HCT116 (cell line): ENCODE measurements at regions not wholly inside any gene's neighbourhood (a gene's known extent, or its start where the extent isn't known, plus 50 kb on each side); places are given as distances from the start of the nearest gene placed in this dataset.

Experiments used
- ATAC-seq: fragments of 200-7000 bp; cut with Tn5 transposase; 2 replicates; pipeline ENCODE4 v1.9.1; 2020; ENCODE audit warnings: mild to moderate bottlenecking, moderate library complexity
- BruUV-seq: library from RNA; stranded (reverse); fragments of 400-500 nt; replicated peaks from 2 replicates; lab custom pipeline; 2021; lab: Mats Ljungman, UMichigan
- CTCF ChIA-PET: fragments of 300-600 bp; sonication (Branson Sonifier 250); formaldehyde crosslinking; loops from one replicate; lab custom pipeline; 2021; ENCODE audit warnings: antibody characterized with exemption; lab: Charles Lee
- POLR2A ChIA-PET: fragments of 300-600, 350-600 bp; sonication (Branson Sonifier 250); formaldehyde crosslinking; loops from one replicate; lab custom pipeline; 2021; ENCODE audit warnings: antibody characterized with exemption; lab: Charles Lee
- RAD21 ChIA-PET, 2 experiments: fragments of 300-600 bp; sonication (Branson Sonifier 250); formaldehyde crosslinking; loops; one replicate each; lab custom pipeline; 2023; ENCODE audit warnings: low total read pairs in 2 of 2; ENCODE audit not compliant: uncharacterized antibody in 2 of 2, unreplicated experiment in 2 of 2, low non-redundant PET in 1 of 2; lab: Charles Lee
- DNase-seq: peaks from one replicate; pipeline ENCODE4 v3.0.0-alpha.2; 2010; ENCODE audit warnings: low read depth, low spot score
- H2AFZ ChIP-seq: fragments of 200-600 bp; shearing (Covaris generic), sonication (generic); 2 replicates; pipeline ENCODE4 v1.6.1; 2017; ENCODE audit warnings: low read depth, mixed run types, mixed read lengths, antibody characterized with exemption, low read length; ENCODE audit not compliant: poor library complexity, severe bottlenecking
- H3K27ac ChIP-seq: 2 replicates; pipeline ENCODE4 v1.5.1; 2012; ENCODE audit warnings: low read depth, low read length
- H3K27me3 ChIP-seq: fragments of 200-600 bp; sonication (generic); 2 replicates; pipeline ENCODE4 v1.6.1; 2016; ENCODE audit warnings: mixed run types, low read length, mixed read lengths; ENCODE audit not compliant: insufficient read depth
- H3K36me3 ChIP-seq, 2 experiments: fragments of 200-500 bp in 1 of 2; fragments of 200-600 bp in 1 of 2; sonication (Bioruptor generic) in 1 of 2; sonication (generic) in 1 of 2; 2 replicates each; pipeline versions ENCODE4 v1.5.1 to v1.6.1; 2014 to 2016; ENCODE audit warnings: low read length in 2 of 2, inconsistent platforms in 1 of 2, mixed read lengths in 1 of 2, mixed run types in 1 of 2; ENCODE audit not compliant: insufficient read depth in 2 of 2, control insufficient read depth in 1 of 2
- H3K4me1 ChIP-seq, 2 experiments: fragments of 200-600 bp in 1 of 2; sonication (generic) in 1 of 2; 2 replicates each; pipeline versions ENCODE4 v1.5.1 to v1.6.1; 2012 to 2017; ENCODE audit warnings: low read length in 2 of 2, inconsistent platforms in 1 of 2, mild to moderate bottlenecking in 1 of 2, mixed read lengths in 1 of 2, mixed run types in 1 of 2, moderate library complexity in 1 of 2; ENCODE audit not compliant: insufficient read depth in 2 of 2, control insufficient read depth in 1 of 2
- H3K4me2 ChIP-seq: fragments of 200-600 bp; sonication (generic); 2 replicates; pipeline ENCODE4 v1.6.1; 2017; ENCODE audit warnings: mixed run types, low read length, mixed read lengths
- H3K4me3 ChIP-seq, 2 experiments: fragments of 200-600 bp in 1 of 2; sonication (generic) in 1 of 2; replicated peaks in 1 of 2; 2 replicates each; pipeline ENCODE4 v1.5.1; 2011 to 2016; ENCODE audit warnings: low read length in 2 of 2, control low read depth in 1 of 2, low read depth in 1 of 2, mild to moderate bottlenecking in 1 of 2, mixed read lengths in 1 of 2, mixed run types in 1 of 2
- H3K79me2 ChIP-seq: fragments of 200-600 bp; sonication (generic); 2 replicates; pipeline ENCODE4 v1.6.1; 2017; ENCODE audit warnings: mild to moderate bottlenecking, mixed run types, low read length, moderate library complexity, mixed read lengths; ENCODE audit not compliant: insufficient read depth
- H3K9ac ChIP-seq: fragments of 200-600 bp; sonication (generic); 2 replicates; pipeline ENCODE4 v1.6.1; 2016; ENCODE audit warnings: low read length, mixed read lengths
- H3K9me2 ChIP-seq: fragments of 200-600 bp; sonication (generic), shearing (Covaris generic); 2 replicates; pipeline ENCODE4 v1.6.1; 2017; ENCODE audit warnings: mixed run types, mild to moderate bottlenecking, moderate library complexity; ENCODE audit not compliant: insufficient read depth
- H3K9me3 ChIP-seq, 2 experiments: fragments of 200-500 bp in 1 of 2; fragments of 200-600 bp in 1 of 2; sonication (Bioruptor generic) in 1 of 2; sonication (generic) in 1 of 2; 2 replicates each; pipeline ENCODE4 v1.6.1; 2014 to 2017; ENCODE audit warnings: low read length in 2 of 2, mixed read lengths in 2 of 2, inconsistent platforms in 1 of 2, low read depth in 1 of 2, mild to moderate bottlenecking in 1 of 2, mixed run types in 1 of 2, moderate library complexity in 1 of 2; ENCODE audit not compliant: control insufficient read depth in 1 of 2, insufficient read depth in 1 of 2
- H4K20me1 ChIP-seq: fragments of 200-600 bp; sonication (generic), shearing (Covaris generic); 2 replicates; pipeline ENCODE4 v1.6.1; 2017; ENCODE audit warnings: mixed run types, mild to moderate bottlenecking, moderate library complexity; ENCODE audit not compliant: insufficient read depth
- CBX3 ChIP-seq: IDR thresholded peaks from 2 replicates; pipeline ENCODE4 v1.6.1; 2012; ENCODE audit warnings: low read depth
- EGR1 ChIP-seq: IDR thresholded peaks from 2 replicates; pipeline ENCODE4 v1.6.1; 2012; ENCODE audit warnings: low read depth
- EZH2 ChIP-seq: fragments of 200-600 bp; sonication (generic); IDR thresholded peaks from 2 replicates; pipeline ENCODE4 v1.6.1; 2017; ENCODE audit warnings: antibody characterized with exemption, mixed run types
- EZH2phosphoT487 ChIP-seq: fragments of 200-600 bp; IDR thresholded peaks from 2 replicates; pipeline ENCODE4 v1.6.1; 2018; ENCODE audit warnings: antibody characterized with exemption, borderline replicate concordance
- RAD21 ChIP-seq: IDR thresholded peaks from 2 replicates; pipeline ENCODE4 v1.6.1; 2012; ENCODE audit warnings: low read depth, mild to moderate bottlenecking
- SIN3A ChIP-seq: IDR thresholded peaks from 2 replicates; pipeline ENCODE4 v1.6.1; 2012; ENCODE audit warnings: low read depth
- SRF ChIP-seq: IDR thresholded peaks from 2 replicates; pipeline ENCODE4 v1.6.1; 2012; ENCODE audit warnings: low read depth
- YY1 ChIP-seq: IDR thresholded peaks from 2 replicates; pipeline ENCODE4 v1.6.1; 2011; ENCODE audit warnings: low read length, low read depth, moderate library complexity, mild to moderate bottlenecking; ENCODE audit not compliant: insufficient replicate concordance; ENCODE audit errors: extremely low read depth
- ZNF274 ChIP-seq: fragments of 200-500 bp; sonication (Bioruptor generic); IDR thresholded peaks from 2 replicates; pipeline ENCODE4 v1.6.1; 2014; ENCODE audit warnings: mild to moderate bottlenecking, low read depth, low read length, inconsistent platforms
- intact Hi-C: fragments of 100-400 bp; cut with micrococcal nuclease; formaldehyde crosslinking; loops from 2 replicates; pipeline ENCODE4 v1.10.0; 2022
- TF ChIP-seq, protein P1 (sequence below): IDR thresholded peaks from 2 replicates; pipeline ENCODE4 v1.6.1; 2012; ENCODE audit warnings: low read depth

DNA sequence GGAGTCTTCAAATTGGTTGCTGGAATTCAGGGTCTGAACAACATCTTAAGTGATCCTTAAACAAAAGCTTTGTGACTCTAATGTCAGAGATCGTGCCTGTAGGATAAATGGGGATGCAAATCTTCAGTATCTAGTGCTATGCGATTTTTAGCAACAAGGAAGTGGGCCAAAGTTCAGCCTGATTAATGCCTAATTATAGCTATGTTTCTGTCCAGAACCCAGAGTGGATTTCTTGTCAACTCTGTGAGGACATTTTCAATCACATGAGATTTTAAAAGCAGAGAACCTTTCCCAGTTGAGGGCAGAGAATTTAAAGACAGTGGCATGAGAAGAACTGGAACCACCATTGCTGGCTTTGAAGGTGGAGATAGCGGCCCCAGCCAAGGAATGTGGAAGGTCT, 84.3 kb upstream of the PCDH9 start:
- ChIA-PET POLR2A (no interaction called here), RAD21 (no interaction called here), CTCF (no interaction called here)
- Histone ChIP-seq H3K9me3 (no peaks in the 10 kb centered on the region), H3K4me2 (no peak overlapping the region), H4K20me1 (no peaks in the 10 kb centered on the region), H3K36me3 (no peaks in the 10 kb centered on the region), H3K4me1 (no peaks in the 10 kb centered on the region), H3K9ac (no peak overlapping the region), H3K4me3 (no peak overlapping the region), H3K27ac (no peak overlapping the region), H3K27me3 (no peaks in the 10 kb centered on the region), H3K9me2 (no peaks in the 10 kb centered on the region), H2AFZ (no peak overlapping the region), H3K79me2 (no peaks in the 10 kb centered on the region)
- ATAC-seq (no peak), DNase-seq (no peak)
- intact Hi-C loops = no loop called here
- TF ChIP-seq SIN3A = no peak
- no peak for TF ChIP-seq ZNF274
- TF ChIP-seq EGR1 = no peak
- no TSS peak for BruUV-seq

DNA sequence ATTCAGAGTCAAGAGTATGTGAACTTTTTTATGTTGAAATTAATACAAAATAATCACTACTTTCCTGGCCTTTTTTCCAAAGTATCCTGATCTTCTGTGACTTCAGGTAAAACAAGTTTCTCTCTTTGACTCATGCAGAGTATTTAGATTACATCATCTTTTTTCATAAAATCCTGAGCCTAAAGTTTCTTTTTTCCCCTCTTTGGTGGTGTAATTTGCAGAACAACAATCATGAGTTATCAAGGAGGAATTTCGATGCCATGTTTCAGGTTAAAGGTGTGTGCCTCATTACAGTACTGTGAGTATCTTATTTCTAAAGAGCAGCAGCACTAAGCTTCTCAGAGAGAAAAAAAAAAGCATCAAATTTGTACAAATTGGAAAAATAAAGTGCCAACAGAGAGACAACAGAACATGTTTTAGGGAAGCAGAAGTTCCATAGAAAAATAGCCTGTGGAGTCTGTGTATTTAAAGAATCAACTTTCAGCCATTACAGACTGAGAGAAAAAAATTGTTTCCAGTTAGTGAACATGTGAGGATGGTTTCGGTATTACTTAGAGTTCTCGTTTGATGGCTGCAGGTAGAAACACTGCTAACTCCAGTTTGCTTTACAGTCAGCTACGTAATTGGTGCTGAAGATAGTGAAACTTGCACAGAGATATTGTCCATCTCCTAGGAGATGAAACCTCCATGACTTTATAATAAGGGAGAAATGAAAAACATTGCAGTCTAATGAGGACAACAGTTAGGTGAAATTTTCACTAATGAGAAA, 78.1 kb upstream of the PCDH9 start:
- no peak overlapping the region for H3K27ac ChIP-seq
- no peaks in the 10 kb centered on the region for H3K9me3 ChIP-seq
- H3K4me3 ChIP-seq = no peak overlapping the region
- no peak for DNase-seq
- H3K36me3 ChIP-seq = 0 out of 4 replicates have a peak, but pooled peaks cover 0 to 3% of the 10 kb centered on the region in 2 experiments
- POLR2A ChIA-PET = no interaction called here
- TF ChIP-seq RAD21 (no peak), EZH2phosphoT487 (no peak), SRF (no peak), YY1 (no peak), EZH2 (no peak), CBX3 (no peak)
- TF ChIP-seq, protein P1, sequence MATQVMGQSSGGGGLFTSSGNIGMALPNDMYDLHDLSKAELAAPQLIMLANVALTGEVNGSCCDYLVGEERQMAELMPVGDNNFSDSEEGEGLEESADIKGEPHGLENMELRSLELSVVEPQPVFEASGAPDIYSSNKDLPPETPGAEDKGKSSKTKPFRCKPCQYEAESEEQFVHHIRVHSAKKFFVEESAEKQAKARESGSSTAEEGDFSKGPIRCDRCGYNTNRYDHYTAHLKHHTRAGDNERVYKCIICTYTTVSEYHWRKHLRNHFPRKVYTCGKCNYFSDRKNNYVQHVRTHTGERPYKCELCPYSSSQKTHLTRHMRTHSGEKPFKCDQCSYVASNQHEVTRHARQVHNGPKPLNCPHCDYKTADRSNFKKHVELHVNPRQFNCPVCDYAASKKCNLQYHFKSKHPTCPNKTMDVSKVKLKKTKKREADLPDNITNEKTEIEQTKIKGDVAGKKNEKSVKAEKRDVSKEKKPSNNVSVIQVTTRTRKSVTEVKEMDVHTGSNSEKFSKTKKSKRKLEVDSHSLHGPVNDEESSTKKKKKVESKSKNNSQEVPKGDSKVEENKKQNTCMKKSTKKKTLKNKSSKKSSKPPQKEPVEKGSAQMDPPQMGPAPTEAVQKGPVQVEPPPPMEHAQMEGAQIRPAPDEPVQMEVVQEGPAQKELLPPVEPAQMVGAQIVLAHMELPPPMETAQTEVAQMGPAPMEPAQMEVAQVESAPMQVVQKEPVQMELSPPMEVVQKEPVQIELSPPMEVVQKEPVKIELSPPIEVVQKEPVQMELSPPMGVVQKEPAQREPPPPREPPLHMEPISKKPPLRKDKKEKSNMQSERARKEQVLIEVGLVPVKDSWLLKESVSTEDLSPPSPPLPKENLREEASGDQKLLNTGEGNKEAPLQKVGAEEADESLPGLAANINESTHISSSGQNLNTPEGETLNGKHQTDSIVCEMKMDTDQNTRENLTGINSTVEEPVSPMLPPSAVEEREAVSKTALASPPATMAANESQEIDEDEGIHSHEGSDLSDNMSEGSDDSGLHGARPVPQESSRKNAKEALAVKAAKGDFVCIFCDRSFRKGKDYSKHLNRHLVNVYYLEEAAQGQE = no peak
- TF ChIP-seq, all 23 proteins: peak for 0
- no peaks in the 10 kb centered on the region for H3K9me2 ChIP-seq
- H4K20me1 ChIP-seq = no peaks in the 10 kb centered on the region
- H3K9ac ChIP-seq = no peak overlapping the region
- CTCF ChIA-PET = no interaction called here
- intact Hi-C loops = no loop called here
- RAD21 ChIA-PET = no interaction called here
- BruUV-seq = no TSS peak
- H2AFZ ChIP-seq = no peak overlapping the region
- H3K27me3 ChIP-seq = no peaks in the 10 kb centered on the region
- no peak for ATAC-seq
- H3K4me1 ChIP-seq = no peaks in the 10 kb centered on the region
- H3K4me2 ChIP-seq = no peak overlapping the region
- no peaks in the 10 kb centered on the region for H3K79me2 ChIP-seq
